HT-29 (cell line): ENCODE measurements at regions not wholly inside any gene's neighbourhood (a gene's known extent, or its start where the extent isn't known, plus 50 kb on each side); places are given as distances from the start of the nearest gene placed in this dataset.

Experiments used
- DNase-seq: peaks from one replicate; pipeline ENCODE4 v3.0.0-alpha.2; 2015; ENCODE audit warnings: low spot score

- DNase-seq: no peak
Measured at GRCh38 chr4:181465826-181466225, 777.4 kb upstream of the TENM3 start.

- no peak for DNase-seq
Measured at GRCh38 chr4:181468451-181468850, 774.8 kb upstream of the TENM3 start.

- no peak for DNase-seq
Measured at GRCh38 chr4:181470306-181470705, 772.9 kb upstream of the TENM3 start.

- DNase-seq: no peak
Measured at GRCh38 chr4:181475359-181475758, 767.8 kb upstream of the TENM3 start.

- DNase-seq: no peak
Measured at GRCh38 chr4:181475781-181476507, 767.3 kb upstream of the TENM3 start.

GRCh38 chr4:181476508-181476890 lies 766.7 kb upstream of the TENM3 start:
- no peak for DNase-seq

GRCh38 chr4:181477591-181477990 lies 765.6 kb upstream of the TENM3 start:
- DNase-seq: no peak

GRCh38 chr4:181478656-181479055 lies 764.5 kb upstream of the TENM3 start:
- no peak for DNase-seq

GRCh38 chr4:181479141-181479540 lies 764.1 kb upstream of the TENM3 start:
- no peak for DNase-seq

- no peak for DNase-seq
Measured at GRCh38 chr4:181484396-181484795, 758.8 kb upstream of the TENM3 start.

GRCh38 chr4:181488926-181489325 lies 754.3 kb upstream of the TENM3 start:
- DNase-seq: no peak

- no peak for DNase-seq
Measured at GRCh38 chr4:181498148-181498547, 745.1 kb upstream of the TENM3 start.

- no peak for DNase-seq
Measured at GRCh38 chr4:181502611-181503010, 740.6 kb upstream of the TENM3 start.

- DNase-seq: no peak
Measured at GRCh38 chr4:181503687-181504390, 739.4 kb upstream of the TENM3 start.

- DNase-seq: no peak
Measured at GRCh38 chr4:181504924-181505323, 738.3 kb upstream of the TENM3 start.

- no peak for DNase-seq
Measured at GRCh38 chr4:181507180-181507835, 735.9 kb upstream of the TENM3 start.

GRCh38 chr4:181507938-181508337 lies 735.3 kb upstream of the TENM3 start:
- DNase-seq: no peak

GRCh38 chr4:181508601-181509000 lies 734.6 kb upstream of the TENM3 start:
- no peak for DNase-seq

GRCh38 chr4:181509073-181509472 lies 734.1 kb upstream of the TENM3 start:
- DNase-seq: no peak

- DNase-seq: no peak
Measured at GRCh38 chr4:181517491-181517890, 725.7 kb upstream of the TENM3 start.

- DNase-seq: no peak
Measured at GRCh38 chr4:181520790-181521189, 722.4 kb upstream of the TENM3 start.

GRCh38 chr4:181523973-181524372 lies 719.2 kb upstream of the TENM3 start:
- DNase-seq: no peak

GRCh38 chr4:181524499-181524898 lies 718.7 kb upstream of the TENM3 start:
- DNase-seq: no peak
